Body of pancreas (tissue), 4 donors: ENCODE measurements at regions not wholly inside any gene's neighbourhood (a gene's known extent, or its start where the extent isn't known, plus 50 kb on each side); places are given as distances from the start of the nearest gene placed in this dataset.

Source experiments
- ATAC-seq: fragments of 150-250 bp; one replicate; pipeline ENCODE4 v1.9.1; 2016
- DNase-seq, 4 donors: peaks; one replicate each; pipeline ENCODE4 v3.0.0-alpha.2; 2019
- H3K27ac ChIP-seq, 4 donors: fragments of 200-600 bp; sonication (generic); 1 replicate in 3 of 4; 2 replicates in 1 of 4; pipeline versions ENCODE4 v1.5.1 to v1.6.1; 2016 to 2019; ENCODE audit warnings: mild to moderate bottlenecking in 1 of 4, mixed read lengths in 1 of 4, moderate library complexity in 1 of 4
- H3K27me3 ChIP-seq, 2 donors: fragments of 200-600 bp; sonication (generic); one replicate each; pipeline ENCODE4 v1.6.0; 2016; ENCODE audit warnings: mild to moderate bottlenecking in 1 of 2
- H3K36me3 ChIP-seq, 2 donors: fragments of 200-600 bp; sonication (generic); replicated peaks in 1 of 2; 2 replicates each; pipeline ENCODE4 v1.5.1; 2016; ENCODE audit warnings: low read depth in 2 of 2; ENCODE audit not compliant: insufficient read depth in 1 of 2
- H3K4me1 ChIP-seq: fragments of 200-600 bp; sonication (generic); one replicate; pipeline ENCODE4 v1.6.0; 2016
- H3K4me3 ChIP-seq, 2 donors: fragments of 200-600 bp; sonication (generic); 1 replicate in 1 of 2; 2 replicates in 1 of 2; pipeline ENCODE4 v1.5.1; 2016 to 2019
- H3K9me3 ChIP-seq, 3 donors: fragments of 200-600 bp; sonication (generic); 1 replicate in 2 of 3; 2 replicates in 1 of 3; pipeline ENCODE4 v1.5.1; 2016
- CTCF ChIP-seq, 7 experiments: fragments of 450-650 bp in 4 of 7; fragments of 200-600 bp in 3 of 7; sonication (generic) in 3 of 7; IDR thresholded peaks; one replicate each; pipeline ENCODE4 v1.5.1; 2016 to 2019; ENCODE audit warnings: antibody characterized with exemption in 7 of 7
- POLR2A ChIP-seq, 3 donors: fragments of 450-650 bp; IDR thresholded peaks; one replicate each; pipeline ENCODE4 v1.6.1; 2016; ENCODE audit warnings: antibody characterized with exemption in 3 of 3, mild to moderate bottlenecking in 2 of 3
- WGBS, 2 donors: methylation state at CpG; one replicate each; pipeline ENCODE4 v1.1.5; 2017; 5-methylcytosine and 5-hydroxymethylcytosine counted together
- intact Hi-C: fragments of 100-400 bp; cut with DNase I; formaldehyde crosslinking; loops from one replicate; pipeline ENCODE4 v1.15.1; 2023

- DNase-seq (no peak), ATAC-seq (no peak)
- H3K4me1 ChIP-seq: no peaks in the 10 kb centered on the region
- H3K36me3 ChIP-seq: no peaks in the 10 kb centered on the region
- intact Hi-C loops: no loop called here
- H3K4me3 ChIP-seq: no peak overlapping the region
- H3K9me3 ChIP-seq: no peaks in the 10 kb centered on the region
- H3K27me3 ChIP-seq: no peaks in the 10 kb centered on the region
- 64 to 66% methylated on average over 3 of the region's 3 CpGs for WGBS, 2 donors
- H3K27ac ChIP-seq: no peak overlapping the region
- no peak for TF ChIP-seq POLR2A (IDR thresholded peaks at IDR 0.05)
- no peak for TF ChIP-seq CTCF (IDR thresholded peaks at IDR 0.05)
These were observed 79.1 kb upstream of the ANKEF1 start for GRCh38 chr20:9955646-9956045.

GRCh38 chr20:9949563-9949962, 85.2 kb upstream of the ANKEF1 start:
- Histone ChIP-seq H3K27me3 (no peaks in the 10 kb centered on the region), H3K9me3 (no peaks in the 10 kb centered on the region), H3K27ac (no peak overlapping the region), H3K36me3 (no peaks in the 10 kb centered on the region), H3K4me1 (peaks cover 11% of the 10 kb centered on the region), H3K4me3 (no peak overlapping the region)
- DNase-seq: peak in 1 of 4 donors; percentile 19
- peak; percentile 33 for ATAC-seq
- TF ChIP-seq CTCF (IDR thresholded peaks at IDR 0.05): no peak
- no peak for TF ChIP-seq POLR2A (IDR thresholded peaks at IDR 0.05)
- 0 to 7% methylated on average over 1 of the region's 1 CpG for WGBS, 2 donors
- intact Hi-C loops: no loop called here

GRCh38 chr20:9945408-9945807, 89.4 kb upstream of the ANKEF1 start:
- Histone ChIP-seq H3K9me3 (no peaks in the 10 kb centered on the region), H3K27me3 (no peaks in the 10 kb centered on the region), H3K36me3 (no peaks in the 10 kb centered on the region), H3K4me3 (no peak overlapping the region), H3K27ac (peak overlapping the region in 2 of 4 donors; percentile 7 to 32), H3K4me1 (peaks cover 11% of the 10 kb centered on the region)
- intact Hi-C loops: no loop called here
- DNase-seq (no peak), ATAC-seq (no peak)
- WGBS, 2 donors: 40 to 57% methylated on average over 1 of the region's 1 CpG
- TF ChIP-seq CTCF (IDR thresholded peaks at IDR 0.05) (no peak), POLR2A (IDR thresholded peaks at IDR 0.05) (no peak)

- no peaks in the 10 kb centered on the region for H3K27me3 ChIP-seq
- DNase-seq (no peak), ATAC-seq (no peak)
- TF ChIP-seq POLR2A (IDR thresholded peaks at IDR 0.05) (no peak), CTCF (IDR thresholded peaks at IDR 0.05) (no peak)
- H3K36me3 ChIP-seq: no peaks in the 10 kb centered on the region
- no peak overlapping the region for H3K4me3 ChIP-seq
- H3K4me1 ChIP-seq: no peaks in the 10 kb centered on the region
- 87 to 93% methylated on average over 4 of the region's 4 CpGs for WGBS, 2 donors
- H3K27ac ChIP-seq: no peak overlapping the region
- intact Hi-C loops: no loop called here
- H3K9me3 ChIP-seq: no peaks in the 10 kb centered on the region
These were observed 92.1 kb upstream of the ANKEF1 start for GRCh38 chr20:9942736-9943135.

- no peaks in the 10 kb centered on the region for H3K27me3 ChIP-seq
- intact Hi-C loops: no loop called here
- 62 to 77% methylated on average over 2 of the region's 2 CpGs for WGBS, 2 donors
- no peak overlapping the region for H3K27ac ChIP-seq
- no peaks in the 10 kb centered on the region for H3K9me3 ChIP-seq
- no peak overlapping the region for H3K4me3 ChIP-seq
- no peaks in the 10 kb centered on the region for H3K36me3 ChIP-seq
- DNase-seq (no peak), ATAC-seq (no peak)
- no peak for TF ChIP-seq CTCF (IDR thresholded peaks at IDR 0.05)
- H3K4me1 ChIP-seq: no peaks in the 10 kb centered on the region
These were observed 94.5 kb upstream of the ANKEF1 start for GRCh38 chr20:9940329-9940728.
